SK-N-SH treated with all-trans-retinoic acid at 6 μM for 48 hours (cell line): ENCODE measurements at regions not wholly inside any gene's neighbourhood (a gene's known extent, or its start where the extent isn't known, plus 50 kb on each side); places are given as distances from the start of the nearest gene placed in this dataset.

Experiments used
- ATAC-seq: fragments of 200-7000 bp; cut with Tn5 transposase; 3 replicates; pipeline ENCODE4 v1.9.1; 2020; ENCODE audit warnings: mild to moderate bottlenecking, moderate library complexity
- ARNTL ChIP-seq: fragments of 450-650 bp; formaldehyde crosslinking; IDR thresholded peaks from 2 replicates; pipeline ENCODE4 v1.5.0; 2020; ENCODE audit warnings: low read depth, mild to moderate bottlenecking, moderate library complexity, borderline replicate concordance
- BACH2 ChIP-seq: fragments of 250-450 bp; sonication (Bioruptor Pico); IDR thresholded peaks from 2 replicates; pipeline ENCODE4 v1.9.0; 2021; ENCODE audit warnings: mild to moderate bottlenecking, borderline replicate concordance
- CSDC2 ChIP-seq: fragments of 250-450 bp; sonication (Bioruptor Pico); IDR thresholded peaks from 2 replicates; pipeline ENCODE4 v1.5.0; 2020; ENCODE audit warnings: mild to moderate bottlenecking, moderate library complexity
- CSRNP3 ChIP-seq: fragments of 250-450 bp; sonication (Bioruptor Pico); IDR thresholded peaks from 2 replicates; pipeline ENCODE4 v1.5.1; 2021; ENCODE audit warnings: mild to moderate bottlenecking, moderate library complexity
- ESRRG ChIP-seq: fragments of 250-450 bp; sonication (Bioruptor Pico); IDR thresholded peaks from 2 replicates; pipeline ENCODE4 v1.6.1; 2021; ENCODE audit warnings: mild to moderate bottlenecking
- GLIS3 ChIP-seq: fragments of 250-450 bp; sonication (Bioruptor Pico); IDR thresholded peaks from 2 replicates; pipeline ENCODE4 v1.5.0; 2020; ENCODE audit warnings: mild to moderate bottlenecking, moderate library complexity
- OSR1 ChIP-seq: fragments of 250-450 bp; sonication (Bioruptor Pico); IDR thresholded peaks from 2 replicates; pipeline ENCODE4 v1.8.0; 2022; ENCODE audit warnings: moderate library complexity, mild to moderate bottlenecking, inconsistent platforms
- PATZ1 ChIP-seq: fragments of 250-450 bp; sonication (Bioruptor Pico); IDR thresholded peaks from 2 replicates; pipeline ENCODE4 v1.8.0; 2020; ENCODE audit warnings: mild to moderate bottlenecking, moderate library complexity, borderline replicate concordance
- POU6F1 ChIP-seq: fragments of 250-450 bp; sonication (Bioruptor Pico); IDR thresholded peaks from 2 replicates; pipeline ENCODE4 v1.8.0; 2021; ENCODE audit warnings: low read depth, mild to moderate bottlenecking, moderate library complexity, borderline replicate concordance
- RARB ChIP-seq: fragments of 250-450 bp; sonication (Bioruptor Pico); IDR thresholded peaks from 2 replicates; pipeline ENCODE4 v1.8.0; 2021; ENCODE audit warnings: mild to moderate bottlenecking, moderate library complexity
- SNAI2 ChIP-seq: fragments of 250-450 bp; sonication (Bioruptor Pico); IDR thresholded peaks from 2 replicates; pipeline ENCODE4 v1.5.0; 2020; ENCODE audit warnings: mild to moderate bottlenecking, moderate library complexity
- TCF4 ChIP-seq: fragments of 250-450 bp; sonication (Bioruptor Pico); IDR thresholded peaks from 2 replicates; pipeline ENCODE4 v1.8.0; 2021; ENCODE audit warnings: mild to moderate bottlenecking, moderate library complexity, borderline replicate concordance
- TOX ChIP-seq: fragments of 250-450 bp; sonication (Bioruptor Pico); IDR thresholded peaks from 2 replicates; pipeline ENCODE4 v1.8.0; 2021; ENCODE audit warnings: mild to moderate bottlenecking, moderate library complexity, borderline replicate concordance
- TSHZ2 ChIP-seq: fragments of 250-450 bp; sonication (Bioruptor Pico); IDR thresholded peaks from 2 replicates; pipeline ENCODE4 v1.5.0; 2020; ENCODE audit warnings: mild to moderate bottlenecking, moderate library complexity
- ZC3H10 ChIP-seq: fragments of 250-450 bp; sonication (Bioruptor Pico); IDR thresholded peaks from 2 replicates; pipeline ENCODE4 v1.5.1; 2021; ENCODE audit warnings: mild to moderate bottlenecking, moderate library complexity
- ZFP3 ChIP-seq: fragments of 250-450 bp; sonication (Bioruptor Pico); IDR thresholded peaks from 2 replicates; pipeline ENCODE4 v1.5.0; 2020; ENCODE audit warnings: mild to moderate bottlenecking, moderate library complexity
- ZFP30 ChIP-seq: fragments of 450-650 bp; formaldehyde crosslinking; IDR thresholded peaks from 2 replicates; pipeline ENCODE4 v1.5.0; 2022; ENCODE audit warnings: mild to moderate bottlenecking, moderate library complexity
- ZNF565 ChIP-seq: fragments of 450-650 bp; formaldehyde crosslinking; conservative IDR thresholded peaks from 2 replicates; pipeline ENCODE4 v1.5.0; 2020; ENCODE audit warnings: low read depth, mild to moderate bottlenecking, moderate library complexity
- ZNF70 ChIP-seq: fragments of 450-650 bp; formaldehyde crosslinking; IDR thresholded peaks from 2 replicates; pipeline ENCODE4 v1.5.0; 2020; ENCODE audit warnings: mild to moderate bottlenecking, moderate library complexity
- ZNF8 ChIP-seq: fragments of 450-650 bp; formaldehyde crosslinking; IDR thresholded peaks from 2 replicates; pipeline ENCODE4 v1.5.0; 2020; ENCODE audit warnings: mild to moderate bottlenecking, moderate library complexity

DNA sequence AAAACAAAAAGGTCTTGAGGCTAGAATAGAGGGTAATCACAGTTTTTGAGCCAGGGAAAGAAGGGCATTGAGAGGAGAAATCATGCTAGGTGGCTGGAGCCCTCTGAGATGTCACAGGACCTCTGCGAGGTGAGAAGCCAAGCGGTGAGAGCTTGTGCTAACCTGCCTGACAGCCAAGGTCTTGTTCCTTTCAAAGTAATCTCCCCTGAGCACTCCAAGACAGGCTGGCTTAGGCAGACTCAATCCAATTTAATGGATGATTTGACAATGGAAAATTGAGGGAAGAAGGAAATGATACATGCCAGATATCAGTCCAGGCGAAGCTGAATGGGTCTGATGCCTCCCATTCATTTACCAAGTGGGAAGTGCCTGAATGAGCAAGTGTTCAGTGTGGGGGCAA is 311.9 kb upstream of the PTBP2 start:
- TF ChIP-seq ARNTL (no peak), TOX (no peak), CSDC2 (CRISPR knock-in tag) (no peak), PATZ1 (CRISPR knock-in tag) (no peak), GLIS3 (CRISPR knock-in tag) (no peak), ZC3H10 (no peak), BACH2 (CRISPR knock-in tag) (no peak), ZNF8 (CRISPR knock-in tag) (no peak), SNAI2 (CRISPR knock-in tag) (no peak), ESRRG (no peak), TCF4 (CRISPR knock-in tag) (no peak), ZFP3 (CRISPR knock-in tag) (no peak), ZFP30 (CRISPR knock-in tag) (no peak), RARB (CRISPR knock-in tag) (no peak), TSHZ2 (CRISPR knock-in tag) (no peak)
- no peak for ATAC-seq

- TF ChIP-seq GLIS3 (CRISPR knock-in tag) (no peak), ZNF70 (CRISPR knock-in tag) (no peak), CSDC2 (CRISPR knock-in tag) (no peak), POU6F1 (CRISPR knock-in tag) (no peak), TSHZ2 (CRISPR knock-in tag) (no peak), TCF4 (CRISPR knock-in tag) (no peak), TOX (no peak), ZFP3 (CRISPR knock-in tag) (no peak), ZFP30 (CRISPR knock-in tag) (no peak), ZC3H10 (no peak), ZNF565 (CRISPR knock-in tag) (no peak), OSR1 (no peak), CSRNP3 (CRISPR knock-in tag) (no peak), PATZ1 (CRISPR knock-in tag) (no peak)
- no peak; the same call in 1 of the 3 replicates for ATAC-seq
These were observed 310.6 kb upstream of the PTBP2 start for GRCh38 chr1:96411006-96411405.
